CD4-positive, alpha-beta T cell (primary cell): ENCODE measurements at regions not wholly inside any gene's neighbourhood (a gene's known extent, or its start where the extent isn't known, plus 50 kb on each side); places are given as distances from the start of the nearest gene placed in this dataset.

Source experiments
- ATAC-seq: fragments of 200-7000 bp; cut with Tn5 transposase; one replicate; pipeline ENCODE4 v1.10.0; 2022; ENCODE audit warnings: mild to moderate bottlenecking; ENCODE audit not compliant: poor library complexity
- CTCF ChIA-PET: fragments of 350-600 bp; sonication (Branson Sonifier 250); formaldehyde crosslinking; loops from one replicate; lab custom pipeline; 2021; ENCODE audit warnings: antibody characterized with exemption, inconsistent platforms; lab: Charles Lee
- POLR2A ChIA-PET: fragments of 350-600 bp; sonication (Branson Sonifier 250); formaldehyde crosslinking; loops from one replicate; lab custom pipeline; 2021; ENCODE audit warnings: antibody characterized with exemption, inconsistent platforms; lab: Charles Lee
- DNase-seq, 14 experiments: peaks; one replicate each; pipeline ENCODE4 v3.0.0-alpha.2; 2013 to 2020; ENCODE audit warnings: mixed read lengths in 2 of 14
- H3K27ac ChIP-seq, 2 donors: one replicate each; pipeline versions ENCODE4 v1.5.1 to v1.7.0; 2013; ENCODE audit warnings: low read length in 2 of 2, low read depth in 1 of 2, mild to moderate bottlenecking in 1 of 2
- H3K27me3 ChIP-seq, 2 experiments: 1 replicate in 1 of 2; 2 replicates in 1 of 2; pipeline versions ENCODE4 v1.6.1 to v1.7.0; 2013; ENCODE audit warnings: low read length in 2 of 2, control low read depth in 1 of 2, mild to moderate bottlenecking in 1 of 2, moderate library complexity in 1 of 2; ENCODE audit not compliant: insufficient read depth in 2 of 2, control insufficient read depth in 1 of 2
- H3K36me3 ChIP-seq: one replicate; pipeline ENCODE4 v1.6.1; 2013; ENCODE audit warnings: low read length, control low read depth; ENCODE audit not compliant: insufficient read depth
- H3K4me1 ChIP-seq: one replicate; pipeline ENCODE4 v1.6.1; 2013; ENCODE audit warnings: low read length, control low read depth; ENCODE audit not compliant: insufficient read depth
- H3K4me3 ChIP-seq: one replicate; pipeline ENCODE4 v1.5.1; 2013; ENCODE audit warnings: mild to moderate bottlenecking, low read length, moderate library complexity
- H3K9me3 ChIP-seq, 2 experiments: 1 replicate in 1 of 2; 2 replicates in 1 of 2; pipeline versions ENCODE4 v1.6.1 to v1.7.0; 2013; ENCODE audit warnings: low read length in 2 of 2, mild to moderate bottlenecking in 2 of 2, control low read depth in 1 of 2, moderate library complexity in 1 of 2; ENCODE audit not compliant: control insufficient read depth in 1 of 2, insufficient read depth in 1 of 2
- H3K27ac Mint-ChIP-seq: one replicate; pipeline ENCODE4 v1.8.0; 2020; ENCODE audit warnings: mixed read lengths
- H3K27me3 Mint-ChIP-seq: one replicate; pipeline ENCODE4 v1.8.0; 2021; ENCODE audit warnings: mixed read lengths
- H3K36me3 Mint-ChIP-seq: one replicate; pipeline ENCODE4 v1.8.0; 2021; ENCODE audit warnings: low read depth, mixed read lengths
- H3K4me1 Mint-ChIP-seq: one replicate; pipeline ENCODE4 v1.8.0; 2021; ENCODE audit warnings: low read depth, mixed read lengths
- H3K4me3 Mint-ChIP-seq: one replicate; pipeline ENCODE4 v1.8.0; 2020; ENCODE audit warnings: mild to moderate bottlenecking, mixed read lengths
- H3K9me3 Mint-ChIP-seq: one replicate; pipeline ENCODE4 v1.8.0; 2020; ENCODE audit warnings: mixed read lengths
- CTCF ChIP-seq: fragments of 200-600 bp; IDR thresholded peaks from one replicate; pipeline ENCODE4 v1.8.0; 2022; ENCODE audit warnings: antibody characterized with exemption, mild to moderate bottlenecking
- intact Hi-C, 2 experiments: fragments of 100-400 bp; cut with DNase I in 1 of 2; cut with micrococcal nuclease in 1 of 2; formaldehyde crosslinking; loops; one replicate each; pipeline versions ENCODE4 v1.15.1 to v1.9.0; 2023 to 2025; cut with DNase I, micrococcal nuclease

GRCh38 chr3:83873550-83873949 is 1085.2 kb upstream of the CADM2 start:
- H3K36me3 Mint-ChIP-seq, result no peaks in the 10 kb centered on the region
- Histone ChIP-seq H3K27me3 (no peaks in the 10 kb centered on the region), H3K9me3 (peaks cover 0 to 5% of the 10 kb centered on the region in 2 experiments), H3K4me1 (no peaks in the 10 kb centered on the region), H3K36me3 (no peaks in the 10 kb centered on the region), H3K27ac (no peak overlapping the region), H3K4me3 (no peak overlapping the region)
- H3K9me3 Mint-ChIP-seq, result peaks cover 11% of the 10 kb centered on the region
- POLR2A ChIA-PET, result no interaction called here
- H3K4me3 Mint-ChIP-seq, result no peak overlapping the region
- ATAC-seq, result no peak
- H3K27ac Mint-ChIP-seq, result no peak overlapping the region
- DNase-seq, result no peak
- intact Hi-C loops, result no loop called here
- no peaks in the 10 kb centered on the region for H3K27me3 Mint-ChIP-seq
- no peak for TF ChIP-seq CTCF
- CTCF ChIA-PET, result no interaction called here
- H3K4me1 Mint-ChIP-seq, result no peaks in the 10 kb centered on the region

GRCh38 chr3:83877910-83878309 is 1080.9 kb upstream of the CADM2 start:
- CTCF ChIA-PET, result no interaction called here
- no peaks in the 10 kb centered on the region for H3K4me1 Mint-ChIP-seq
- Histone ChIP-seq H3K4me1 (no peaks in the 10 kb centered on the region), H3K4me3 (no peak overlapping the region), H3K27ac (no peak overlapping the region), H3K27me3 (no peaks in the 10 kb centered on the region), H3K9me3 (peaks cover 0 to 5% of the 10 kb centered on the region in 2 experiments), H3K36me3 (no peaks in the 10 kb centered on the region)
- peaks cover 5% of the 10 kb centered on the region for H3K9me3 Mint-ChIP-seq
- H3K27me3 Mint-ChIP-seq, result no peaks in the 10 kb centered on the region
- no peak for TF ChIP-seq CTCF
- no peaks in the 10 kb centered on the region for H3K36me3 Mint-ChIP-seq
- ATAC-seq, result no peak
- intact Hi-C loops, result no loop called here
- H3K4me3 Mint-ChIP-seq, result no peak overlapping the region
- POLR2A ChIA-PET, result no interaction called here
- no peak overlapping the region for H3K27ac Mint-ChIP-seq
- DNase-seq, result no peak

- H3K4me1 Mint-ChIP-seq, result no peaks in the 10 kb centered on the region
- Histone ChIP-seq H3K36me3 (no peaks in the 10 kb centered on the region), H3K9me3 (no peaks in the 10 kb centered on the region), H3K4me3 (no peak overlapping the region), H3K27me3 (no peaks in the 10 kb centered on the region), H3K4me1 (no peaks in the 10 kb centered on the region), H3K27ac (no peak overlapping the region)
- DNase-seq (no peak), ATAC-seq (no peak)
- no peaks in the 10 kb centered on the region for H3K27me3 Mint-ChIP-seq
- H3K36me3 Mint-ChIP-seq, result no peaks in the 10 kb centered on the region
- intact Hi-C loops, result no loop called here
- CTCF ChIA-PET, result no interaction called here
- no peak overlapping the region for H3K27ac Mint-ChIP-seq
- TF ChIP-seq CTCF, result no peak
- POLR2A ChIA-PET, result no interaction called here
- H3K4me3 Mint-ChIP-seq, result no peak overlapping the region
- H3K9me3 Mint-ChIP-seq, result peaks cover 5% of the 10 kb centered on the region
Observed at GRCh38 chr3:83882701-83883100, 1076.1 kb upstream of the CADM2 start.
